Right lobe of liver (tissue), 6 donors: ENCODE measurements at regions not wholly inside any gene's neighbourhood (a gene's known extent, or its start where the extent isn't known, plus 50 kb on each side); places are given as distances from the start of the nearest gene placed in this dataset.

Experiments used
- ATAC-seq, 4 donors: fragments of 200-7000 bp; cut with Tn5 transposase; one replicate each; pipeline ENCODE4 v1.9.1; 2020; ENCODE audit warnings: mild to moderate bottlenecking in 4 of 4, moderate library complexity in 4 of 4
- DNase-seq, 3 donors: peaks; one replicate each; pipeline ENCODE4 v3.0.0-alpha.2; 2020
- H3K27ac ChIP-seq, 3 donors: fragments of 200-600 bp; one replicate each; pipeline ENCODE4 v1.8.0; 2022
- H3K27me3 ChIP-seq, 2 donors: fragments of 200-600 bp; one replicate each; pipeline ENCODE4 v1.8.0; 2022
- H3K36me3 ChIP-seq, 4 donors: fragments of 200-600 bp; sonication (generic) in 1 of 4; one replicate each; pipeline versions ENCODE4 v1.5.1 to v1.8.0; 2017 to 2022; ENCODE audit warnings: control low read depth in 1 of 4
- H3K4me1 ChIP-seq, 4 donors: fragments of 200-600 bp; sonication (generic) in 1 of 4; one replicate each; pipeline versions ENCODE4 v1.5.1 to v1.8.0; 2017 to 2022; ENCODE audit warnings: control low read depth in 1 of 4
- H3K4me3 ChIP-seq, 3 donors: fragments of 200-600 bp; one replicate each; pipeline ENCODE4 v1.8.0; 2022
- H3K9me3 ChIP-seq, 4 donors: fragments of 200-600 bp; sonication (generic) in 1 of 4; one replicate each; pipeline versions ENCODE4 v1.5.1 to v1.8.0; 2017 to 2022; ENCODE audit warnings: control low read depth in 1 of 4
- POLR2A ChIP-seq: fragments of 450-650 bp; IDR thresholded peaks from one replicate; pipeline ENCODE4 v1.6.1; 2017; ENCODE audit warnings: antibody characterized with exemption, mild to moderate bottlenecking
- WGBS: methylation state at CpG from one replicate; pipeline ENCODE4 v1.1.6; 2018; ENCODE audit warnings: low coverage, low lambda C conversion rate; ENCODE audit not compliant: insufficient coverage; ENCODE audit errors: missing lambda C conversion rate; 5-methylcytosine and 5-hydroxymethylcytosine counted together
- intact Hi-C, 2 donors: fragments of 100-400 bp; cut with DNase I; formaldehyde crosslinking; loops; one replicate each; pipeline versions ENCODE4 v1.11.2 to v1.14.1; 2022
- TF ChIP-seq, protein P1 (sequence below), 4 donors: fragments of 200-600 bp in 3 of 4; fragments of 450-650 bp in 1 of 4; IDR thresholded peaks; one replicate each; pipeline versions ENCODE4 v1.5.1 to v1.8.0; 2016 to 2022; ENCODE audit warnings: antibody characterized with exemption in 4 of 4, mild to moderate bottlenecking in 2 of 4
- donor health status: DM: no; HTN: yes; CAD: no.
- donor health status: DM: no; HTN: no; CAD: no.
- donor health status: DM: no; HTN: no; CAD: no.
- donor health status: DM: no; HTN: yes; CAD: no.
- donor health status: DM: no; HTN: yes; CAD: no.

DNA sequence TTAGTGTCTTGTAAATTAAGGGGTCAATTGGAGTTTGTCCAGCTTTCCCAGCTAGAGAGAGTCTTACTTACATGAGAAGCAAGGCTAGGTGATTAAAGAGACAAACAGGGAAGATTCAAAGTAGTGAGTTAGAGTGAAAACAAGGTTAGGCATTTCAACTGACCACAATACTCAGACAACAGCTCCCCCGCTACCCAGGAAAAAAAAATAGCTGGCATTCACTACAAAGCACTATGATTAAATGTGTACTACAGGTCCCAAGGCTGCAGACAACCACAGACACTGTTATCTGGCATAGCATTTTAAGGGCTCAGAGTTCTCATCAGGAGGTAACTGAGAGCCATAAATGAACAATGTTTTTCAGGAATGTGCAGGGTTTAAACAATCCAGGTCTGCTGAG, 680.9 kb downstream of the TMEM121 start:
- H3K9me3 ChIP-seq, result no peaks in the 10 kb centered on the region
- intact Hi-C loops, result no loop called here
- TF ChIP-seq, protein P1, sequence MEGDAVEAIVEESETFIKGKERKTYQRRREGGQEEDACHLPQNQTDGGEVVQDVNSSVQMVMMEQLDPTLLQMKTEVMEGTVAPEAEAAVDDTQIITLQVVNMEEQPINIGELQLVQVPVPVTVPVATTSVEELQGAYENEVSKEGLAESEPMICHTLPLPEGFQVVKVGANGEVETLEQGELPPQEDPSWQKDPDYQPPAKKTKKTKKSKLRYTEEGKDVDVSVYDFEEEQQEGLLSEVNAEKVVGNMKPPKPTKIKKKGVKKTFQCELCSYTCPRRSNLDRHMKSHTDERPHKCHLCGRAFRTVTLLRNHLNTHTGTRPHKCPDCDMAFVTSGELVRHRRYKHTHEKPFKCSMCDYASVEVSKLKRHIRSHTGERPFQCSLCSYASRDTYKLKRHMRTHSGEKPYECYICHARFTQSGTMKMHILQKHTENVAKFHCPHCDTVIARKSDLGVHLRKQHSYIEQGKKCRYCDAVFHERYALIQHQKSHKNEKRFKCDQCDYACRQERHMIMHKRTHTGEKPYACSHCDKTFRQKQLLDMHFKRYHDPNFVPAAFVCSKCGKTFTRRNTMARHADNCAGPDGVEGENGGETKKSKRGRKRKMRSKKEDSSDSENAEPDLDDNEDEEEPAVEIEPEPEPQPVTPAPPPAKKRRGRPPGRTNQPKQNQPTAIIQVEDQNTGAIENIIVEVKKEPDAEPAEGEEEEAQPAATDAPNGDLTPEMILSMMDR (IDR thresholded peaks at IDR 0.05), result no peak
- no peak for TF ChIP-seq POLR2A
- no peaks in the 10 kb centered on the region for H3K4me1 ChIP-seq
- no peak overlapping the region for H3K27ac ChIP-seq
- H3K4me3 ChIP-seq, result no peak overlapping the region
- ATAC-seq (no peak), DNase-seq (no peak)
- 36% methylated on average over 1 of the region's 1 CpG for WGBS
- no peaks in the 10 kb centered on the region for H3K36me3 ChIP-seq
- no peaks in the 10 kb centered on the region for H3K27me3 ChIP-seq

DNA sequence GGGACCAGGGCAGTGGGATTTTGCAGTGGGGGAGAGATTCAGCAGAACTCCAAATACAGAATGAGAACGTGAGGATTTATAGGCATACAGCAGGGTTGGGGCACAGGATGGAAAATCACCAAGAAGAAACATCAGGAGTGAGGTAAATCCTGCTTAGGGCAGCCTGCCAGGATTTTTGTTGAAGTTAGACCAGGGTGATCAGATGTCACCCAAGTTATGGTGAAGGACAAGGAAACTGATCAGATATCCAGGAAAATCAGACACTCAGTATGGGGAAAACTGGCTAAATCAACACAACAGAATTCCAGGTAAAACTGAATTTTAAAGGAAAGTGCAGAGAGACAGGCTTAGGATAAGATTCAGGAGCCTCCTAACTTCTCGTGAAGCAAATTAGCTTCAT, 682.4 kb downstream of the TMEM121 start:
- H3K4me3 ChIP-seq, result no peak overlapping the region
- DNase-seq (no peak), ATAC-seq (no peak)
- 25% methylated on average over 2 of the region's 2 CpGs for WGBS
- TF ChIP-seq, protein P1 (IDR thresholded peaks at IDR 0.05), result no peak
- no peak for TF ChIP-seq POLR2A
- no peaks in the 10 kb centered on the region for H3K36me3 ChIP-seq
- intact Hi-C loops, result no loop called here
- no peaks in the 10 kb centered on the region for H3K4me1 ChIP-seq
- no peaks in the 10 kb centered on the region for H3K27me3 ChIP-seq
- no peaks in the 10 kb centered on the region for H3K9me3 ChIP-seq
- H3K27ac ChIP-seq, result no peak overlapping the region

DNA sequence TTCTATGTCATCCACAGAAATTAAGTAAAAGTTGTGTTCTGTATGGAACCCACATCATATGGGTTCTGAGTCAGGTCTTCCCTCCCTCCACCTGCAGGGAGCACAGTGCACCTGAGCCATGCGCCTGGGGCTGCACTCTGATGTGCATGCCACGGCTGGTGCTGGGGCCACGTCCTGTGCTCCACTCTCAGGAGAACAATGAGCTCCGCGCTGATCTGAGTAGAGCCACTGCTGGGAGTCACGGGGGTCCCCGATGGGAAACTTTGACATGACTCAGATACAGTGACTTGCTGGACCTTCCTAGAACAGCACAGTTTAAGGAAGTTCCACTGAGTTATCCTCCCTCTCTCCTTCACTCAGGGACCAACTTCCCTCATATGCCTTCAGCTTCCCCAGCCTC, 683.4 kb downstream of the TMEM121 start:
- intact Hi-C loops, result no loop called here
- DNase-seq (no peak), ATAC-seq (peak in 1 of 4 donors; percentile 26)
- 19% methylated on average over 3 of the region's 7 CpGs for WGBS
- no peaks in the 10 kb centered on the region for H3K27me3 ChIP-seq
- TF ChIP-seq POLR2A, result no peak
- TF ChIP-seq, protein P1 (IDR thresholded peaks at IDR 0.05), result no peak
- no peak overlapping the region for H3K4me3 ChIP-seq
- no peaks in the 10 kb centered on the region for H3K9me3 ChIP-seq
- no peak overlapping the region for H3K27ac ChIP-seq
- no peaks in the 10 kb centered on the region for H3K4me1 ChIP-seq
- H3K36me3 ChIP-seq, result no peaks in the 10 kb centered on the region

DNA sequence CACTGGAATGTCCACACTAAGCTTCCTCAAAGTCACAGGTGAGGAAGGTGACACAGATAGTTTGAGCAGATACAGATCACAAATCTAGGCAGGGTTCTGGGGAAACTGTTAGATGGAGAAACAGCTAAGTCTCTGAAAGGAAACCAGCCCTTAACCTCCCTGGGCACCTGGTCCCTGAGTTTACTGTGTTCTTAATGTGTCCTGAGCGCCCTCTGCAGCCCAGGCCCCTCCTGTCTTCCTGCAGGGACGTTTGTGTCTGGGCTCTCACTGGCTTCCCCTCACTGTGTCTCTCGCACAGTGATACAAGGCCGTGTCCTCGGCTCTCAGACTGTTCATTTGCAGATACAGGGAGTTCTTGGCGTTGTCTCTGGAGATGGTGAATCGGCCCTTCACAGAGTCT, 684.3 kb downstream of the TMEM121 start:
- Histone ChIP-seq H3K27ac (no peak overlapping the region), H3K36me3 (no peaks in the 10 kb centered on the region), H3K4me3 (no peak overlapping the region), H3K4me1 (no peaks in the 10 kb centered on the region), H3K9me3 (no peaks in the 10 kb centered on the region), H3K27me3 (no peaks in the 10 kb centered on the region)
- DNase-seq (no peak), ATAC-seq (no peak)
- intact Hi-C loops, result no loop called here
- 33% methylated on average over 5 of the region's 7 CpGs for WGBS
- no peak for TF ChIP-seq POLR2A
- TF ChIP-seq, protein P1 (IDR thresholded peaks at IDR 0.05), result no peak

DNA sequence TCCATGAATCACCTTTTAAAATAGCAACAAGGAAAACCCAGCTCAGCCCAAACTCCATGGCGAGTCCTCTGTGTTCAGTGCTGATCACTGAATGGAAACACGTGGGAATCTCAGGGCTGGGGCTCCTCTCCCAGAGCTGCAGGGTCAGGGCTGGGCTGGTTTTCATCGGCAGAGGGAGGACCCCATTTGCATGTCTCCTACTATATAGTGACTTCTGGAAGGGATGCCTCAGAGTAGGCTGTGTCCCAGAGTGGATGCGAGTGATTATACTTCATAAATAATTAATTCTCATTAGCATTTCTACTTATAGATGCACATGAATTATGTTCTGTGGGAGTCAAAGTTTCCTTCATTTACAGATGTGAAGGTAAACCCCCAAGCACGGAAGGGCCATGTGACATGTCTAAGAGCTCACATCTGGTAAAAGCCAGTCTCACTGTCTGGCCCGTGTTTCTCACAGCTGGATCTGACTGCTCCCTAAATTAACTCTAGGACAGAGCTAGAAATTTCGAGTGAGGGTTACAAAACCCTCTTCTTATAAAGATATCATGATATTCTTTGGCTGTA, 685.0 kb downstream of the TMEM121 start:
- no peak overlapping the region for H3K27ac ChIP-seq
- no peaks in the 10 kb centered on the region for H3K36me3 ChIP-seq
- ATAC-seq, result no peak
- WGBS, result 30% methylated on average over 6 of the region's 7 CpGs
- intact Hi-C loops, result no loop called here
- no peaks in the 10 kb centered on the region for H3K27me3 ChIP-seq
- no peaks in the 10 kb centered on the region for H3K4me1 ChIP-seq
- H3K4me3 ChIP-seq, result no peak overlapping the region
- DNase-seq, result no peak
- TF ChIP-seq POLR2A, result no peak
- TF ChIP-seq, protein P1 (IDR thresholded peaks at IDR 0.05), result no peak
- no peaks in the 10 kb centered on the region for H3K9me3 ChIP-seq
